ENCODE measurements at regions not wholly inside any gene's neighbourhood (a gene's known extent, or its start where the extent isn't known, plus 50 kb on each side); places are given as distances from the start of the nearest gene placed in this dataset.
"Not testable (repeated sequence)": the region's sequence is repeated elsewhere in the genome, so short reads cannot be mapped to it uniquely, and the experiment has no call there.

GRCh38 chr4:33953848-33954247, 2290.5 kb downstream of the ARAP2 start:
- not testable (repeated sequence) for TF ChIP-seq POLR2A (IDR thresholded peaks at IDR 0.05; ENCODE audit: low read length); GATA1 (IDR thresholded peaks at IDR 0.05; ENCODE audit: low read depth, low read length)
